Right atrium auricular region (tissue), 2 donors: ENCODE measurements at regions not wholly inside any gene's neighbourhood (a gene's known extent, or its start where the extent isn't known, plus 50 kb on each side); places are given as distances from the start of the nearest gene placed in this dataset.

ENCODE experiments used
- DNase-seq: peaks from one replicate; pipeline ENCODE4 v3.0.0-alpha.2; 2019; ENCODE audit warnings: low spot score
- H3K27ac ChIP-seq, 2 donors: fragments of 200-600 bp; sonication (generic); 1 replicate in 1 of 2; 2 replicates in 1 of 2; pipeline ENCODE4 v1.5.1; 2016 to 2019
- H3K27me3 ChIP-seq, 2 donors: fragments of 200-600 bp; sonication (generic); one replicate each; pipeline versions ENCODE4 v1.5.1 to v1.6.0; 2017 to 2019
- H3K36me3 ChIP-seq: fragments of 200-600 bp; sonication (generic); one replicate; pipeline ENCODE4 v1.5.1; 2016
- H3K4me1 ChIP-seq, 2 donors: fragments of 200-600 bp; sonication (generic); one replicate each; pipeline versions ENCODE4 v1.5.1 to v1.6.0; 2017 to 2019
- H3K4me3 ChIP-seq, 2 donors: fragments of 200-600 bp; sonication (generic); 1 replicate in 1 of 2; 2 replicates in 1 of 2; pipeline ENCODE4 v1.5.1; 2017 to 2019; ENCODE audit warnings: mild to moderate bottlenecking in 1 of 2, moderate library complexity in 1 of 2
- H3K9me3 ChIP-seq, 2 donors: fragments of 200-600 bp; sonication (generic); one replicate each; pipeline ENCODE4 v1.5.1; 2019
- CTCF ChIP-seq, 2 donors: fragments of 200-600 bp; sonication (generic); IDR thresholded peaks; one replicate each; pipeline ENCODE4 v1.5.1; 2019; ENCODE audit warnings: antibody characterized with exemption in 2 of 2

GRCh38 chr3:188946351-188947240 is 225.2 kb upstream of the TPRG1 start:
- Histone ChIP-seq H3K36me3 (no peaks in the 10 kb centered on the region), H3K9me3 (no peaks in the 10 kb centered on the region), H3K4me3 (peak overlapping the region; percentile 34 to 47), H3K27ac (peak overlapping the region; percentile 95 to 98), H3K27me3 (no peaks in the 10 kb centered on the region), H3K4me1 (peaks cover 0 to 74% of the 10 kb centered on the region in 2 donors)
- TF ChIP-seq CTCF (IDR thresholded peaks at IDR 0.05) = no peak
- DNase-seq = no peak

GRCh38 chr3:188947401-188948280 is 224.1 kb upstream of the TPRG1 start:
- peak; percentile 99 for DNase-seq
- Histone ChIP-seq H3K27me3 (no peaks in the 10 kb centered on the region), H3K4me3 (peak overlapping the region; percentile 34 to 47), H3K36me3 (no peaks in the 10 kb centered on the region), H3K9me3 (no peaks in the 10 kb centered on the region), H3K27ac (peak overlapping the region; percentile 95 to 98), H3K4me1 (peaks cover 0 to 74% of the 10 kb centered on the region in 2 donors)
- peak in 1 of 2 donors; percentile 48 for TF ChIP-seq CTCF (IDR thresholded peaks at IDR 0.05)

GRCh38 chr3:188948281-188948996 is 223.3 kb upstream of the TPRG1 start:
- no peak for DNase-seq
- Histone ChIP-seq H3K4me3 (peak overlapping the region; percentile 13 to 47), H3K27ac (peak overlapping the region; percentile 95 to 98), H3K9me3 (no peaks in the 10 kb centered on the region), H3K36me3 (no peaks in the 10 kb centered on the region), H3K4me1 (peaks cover 0 to 74% of the 10 kb centered on the region in 2 donors), H3K27me3 (no peaks in the 10 kb centered on the region)
- TF ChIP-seq CTCF (IDR thresholded peaks at IDR 0.05) = no peak

- DNase-seq = no peak
- peak overlapping the region; percentile 95 to 98 for H3K27ac ChIP-seq
- no peaks in the 10 kb centered on the region for H3K27me3 ChIP-seq
- peaks cover 0 to 69% of the 10 kb centered on the region in 2 donors for H3K4me1 ChIP-seq
- H3K4me3 ChIP-seq = no peak overlapping the region
- H3K36me3 ChIP-seq = no peaks in the 10 kb centered on the region
- no peaks in the 10 kb centered on the region for H3K9me3 ChIP-seq
- TF ChIP-seq CTCF (IDR thresholded peaks at IDR 0.05) = no peak
Measured at GRCh38 chr3:188948997-188949389, 222.8 kb upstream of the TPRG1 start.

- H3K9me3 ChIP-seq = no peaks in the 10 kb centered on the region
- peaks cover 0 to 67% of the 10 kb centered on the region in 2 donors for H3K4me1 ChIP-seq
- no peak for DNase-seq
- H3K36me3 ChIP-seq = no peaks in the 10 kb centered on the region
- H3K4me3 ChIP-seq = no peak overlapping the region
- H3K27ac ChIP-seq = peak overlapping the region; percentile 95 to 98
- no peak for TF ChIP-seq CTCF (IDR thresholded peaks at IDR 0.05)
- H3K27me3 ChIP-seq = no peaks in the 10 kb centered on the region
Measured at GRCh38 chr3:188949456-188949855, 222.3 kb upstream of the TPRG1 start.
